ENCODE measurements at regions not wholly inside any gene's neighbourhood (a gene's known extent, or its start where the extent isn't known, plus 50 kb on each side); places are given as distances from the start of the nearest gene placed in this dataset.

DNA sequence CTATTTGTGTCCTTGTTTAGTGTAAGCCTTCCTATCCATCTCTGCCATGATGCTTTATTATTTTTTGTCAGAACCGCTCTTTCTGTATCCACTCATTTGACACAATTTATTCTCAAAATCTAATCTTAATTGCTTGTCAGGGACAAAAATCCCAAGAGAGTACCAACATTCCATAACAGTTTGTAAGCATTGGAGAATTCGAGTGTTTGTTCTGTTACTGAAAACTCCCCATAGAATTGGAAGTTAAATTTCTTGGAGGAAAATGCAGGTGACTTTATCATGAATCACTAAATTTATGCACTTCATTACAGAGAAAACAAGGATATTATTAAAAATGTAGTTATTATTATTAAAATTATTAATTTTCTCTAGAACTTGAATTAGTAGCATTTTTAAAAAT lies 1986.1 kb downstream of the ARAP2 start:
- DNase-seq: no peak
- POLR2A ChIA-PET: no interaction called here
- H3K27me3 Mint-ChIP-seq: no peaks in the 10 kb centered on the region
- H3K9me3 Mint-ChIP-seq: peaks cover 2% of the 10 kb centered on the region
- ATAC-seq (ENCODE audit: low read depth): no peak
- TF ChIP-seq, protein P1, sequence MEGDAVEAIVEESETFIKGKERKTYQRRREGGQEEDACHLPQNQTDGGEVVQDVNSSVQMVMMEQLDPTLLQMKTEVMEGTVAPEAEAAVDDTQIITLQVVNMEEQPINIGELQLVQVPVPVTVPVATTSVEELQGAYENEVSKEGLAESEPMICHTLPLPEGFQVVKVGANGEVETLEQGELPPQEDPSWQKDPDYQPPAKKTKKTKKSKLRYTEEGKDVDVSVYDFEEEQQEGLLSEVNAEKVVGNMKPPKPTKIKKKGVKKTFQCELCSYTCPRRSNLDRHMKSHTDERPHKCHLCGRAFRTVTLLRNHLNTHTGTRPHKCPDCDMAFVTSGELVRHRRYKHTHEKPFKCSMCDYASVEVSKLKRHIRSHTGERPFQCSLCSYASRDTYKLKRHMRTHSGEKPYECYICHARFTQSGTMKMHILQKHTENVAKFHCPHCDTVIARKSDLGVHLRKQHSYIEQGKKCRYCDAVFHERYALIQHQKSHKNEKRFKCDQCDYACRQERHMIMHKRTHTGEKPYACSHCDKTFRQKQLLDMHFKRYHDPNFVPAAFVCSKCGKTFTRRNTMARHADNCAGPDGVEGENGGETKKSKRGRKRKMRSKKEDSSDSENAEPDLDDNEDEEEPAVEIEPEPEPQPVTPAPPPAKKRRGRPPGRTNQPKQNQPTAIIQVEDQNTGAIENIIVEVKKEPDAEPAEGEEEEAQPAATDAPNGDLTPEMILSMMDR (IDR thresholded peaks at IDR 0.05): no peak
- no peaks in the 10 kb centered on the region for H3K36me3 Mint-ChIP-seq (ENCODE audit: low read depth)
- intact Hi-C loops (cut with micrococcal nuclease): no loop called here
- CTCF ChIA-PET: no interaction called here
- H3K27ac Mint-ChIP-seq: no peak overlapping the region
- no peak overlapping the region for H3K4me3 Mint-ChIP-seq
- no peaks in the 10 kb centered on the region for H3K4me1 Mint-ChIP-seq

DNA sequence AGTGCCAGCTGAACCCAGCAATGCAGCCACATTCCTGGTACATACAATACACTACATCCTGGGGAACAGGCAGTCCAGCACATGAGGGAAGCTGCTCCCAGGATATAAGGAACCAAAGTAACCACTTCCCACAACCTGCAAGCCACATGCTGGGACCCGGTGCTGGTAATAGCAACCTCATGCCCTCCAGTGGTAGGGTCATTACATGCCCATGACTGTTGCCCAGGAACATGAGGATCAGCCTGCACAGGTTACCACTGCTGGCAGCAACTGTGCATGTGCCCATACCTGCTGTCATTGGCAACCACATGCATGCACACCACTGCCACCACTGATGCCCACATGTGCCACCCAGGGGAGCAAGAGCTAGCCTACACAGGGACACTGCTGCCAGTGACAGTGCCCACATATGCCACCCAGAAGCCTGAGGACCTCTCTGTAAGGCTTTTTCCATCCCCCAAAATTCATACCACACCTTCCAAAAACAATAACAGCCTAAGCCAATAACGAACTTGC lies 1982.5 kb downstream of the ARAP2 start:
- H3K4me1 Mint-ChIP-seq: no peaks in the 10 kb centered on the region
- no peak for DNase-seq
- no peak for ATAC-seq (ENCODE audit: low read depth)
- ChIA-PET POLR2A (no interaction called here), CTCF (no interaction called here)
- no peak overlapping the region for H3K27ac Mint-ChIP-seq
- TF ChIP-seq, protein P1 (IDR thresholded peaks at IDR 0.05): no peak
- H3K4me3 Mint-ChIP-seq: no peak overlapping the region
- H3K9me3 Mint-ChIP-seq: peaks cover 11% of the 10 kb centered on the region
- H3K36me3 Mint-ChIP-seq (ENCODE audit: low read depth): no peaks in the 10 kb centered on the region
- intact Hi-C loops (cut with micrococcal nuclease): no loop called here
- no peaks in the 10 kb centered on the region for H3K27me3 Mint-ChIP-seq

DNA sequence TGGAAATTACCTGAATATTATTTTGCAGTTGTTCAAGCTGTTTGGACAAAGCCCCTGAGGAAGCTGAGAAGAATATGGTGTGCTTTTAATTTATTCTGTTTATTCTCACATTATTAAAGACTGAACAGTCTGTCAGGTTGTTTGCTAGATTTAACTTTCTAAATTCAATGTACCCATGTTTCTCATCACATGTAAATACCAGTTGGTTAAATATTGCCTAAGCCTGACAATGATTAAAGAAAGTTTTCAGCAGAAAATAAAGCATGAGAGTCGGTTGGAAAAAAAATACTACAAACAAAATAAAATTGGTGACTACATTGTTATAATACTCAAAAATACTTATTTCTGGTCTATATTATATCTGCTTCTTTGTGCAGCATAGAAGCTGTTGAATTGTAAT lies 1974.7 kb downstream of the ARAP2 start:
- POLR2A ChIA-PET: no interaction called here
- Mint-ChIP-seq H3K36me3 (ENCODE audit: low read depth) (no peaks in the 10 kb centered on the region), H3K27ac (no peak overlapping the region), H3K9me3 (peaks cover 8% of the 10 kb centered on the region), H3K4me1 (no peaks in the 10 kb centered on the region), H3K27me3 (no peaks in the 10 kb centered on the region), H3K4me3 (no peak overlapping the region)
- CTCF ChIA-PET: no interaction called here
- ATAC-seq (ENCODE audit: low read depth) (no peak), DNase-seq (no peak)
- TF ChIP-seq, protein P1 (IDR thresholded peaks at IDR 0.05): no peak
- intact Hi-C loops (cut with micrococcal nuclease): no loop called here

DNA sequence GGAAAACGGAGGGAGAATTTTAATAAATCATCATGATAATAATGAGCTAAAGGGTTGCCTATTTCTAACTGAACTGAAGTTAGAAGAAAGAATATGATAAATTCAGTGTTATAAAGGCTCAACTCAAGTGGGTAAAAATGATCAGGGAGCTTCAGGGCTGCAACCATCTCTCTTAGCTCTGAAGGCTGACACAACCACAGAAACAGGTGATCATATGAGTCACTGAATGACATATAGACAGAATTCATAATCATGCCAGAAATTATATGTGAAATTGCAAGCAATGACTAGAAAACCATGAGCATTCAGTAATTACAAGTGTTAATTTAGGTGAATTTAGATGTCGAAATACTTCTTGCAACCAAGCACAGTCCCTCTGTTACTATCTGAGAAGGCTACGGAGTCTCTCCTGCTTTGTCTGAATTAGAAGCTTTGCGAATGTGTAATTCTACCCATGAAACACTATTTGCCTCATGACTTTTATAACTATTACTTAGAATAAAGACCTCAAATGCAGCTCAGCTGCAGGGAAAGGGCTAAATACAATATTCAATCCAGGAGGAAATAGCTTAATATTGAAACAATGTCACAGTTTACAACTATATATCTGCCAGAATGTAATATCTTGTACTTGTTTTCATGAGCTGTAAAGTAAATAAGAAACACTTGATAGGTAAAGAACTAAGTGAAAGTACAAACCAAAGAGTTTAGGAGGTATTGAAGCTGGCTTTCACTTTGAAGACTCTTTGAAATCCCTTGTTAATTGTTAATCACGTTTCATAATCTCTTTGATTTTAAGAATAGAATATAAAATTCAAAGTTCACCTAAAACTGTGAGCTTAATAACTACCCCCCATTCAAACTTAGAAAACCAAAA lies 1972.6 kb downstream of the ARAP2 start:
- intact Hi-C loops (cut with micrococcal nuclease): no loop called here
- CTCF ChIA-PET: no interaction called here
- Mint-ChIP-seq H3K4me3 (no peak overlapping the region), H3K9me3 (peaks cover 3% of the 10 kb centered on the region), H3K27me3 (no peaks in the 10 kb centered on the region), H3K4me1 (no peaks in the 10 kb centered on the region), H3K36me3 (ENCODE audit: low read depth) (no peaks in the 10 kb centered on the region), H3K27ac (no peak overlapping the region)
- ATAC-seq (ENCODE audit: low read depth) (no peak), DNase-seq (no peak)
- TF ChIP-seq, protein P1 (IDR thresholded peaks at IDR 0.05): no peak
- POLR2A ChIA-PET: no interaction called here

DNA sequence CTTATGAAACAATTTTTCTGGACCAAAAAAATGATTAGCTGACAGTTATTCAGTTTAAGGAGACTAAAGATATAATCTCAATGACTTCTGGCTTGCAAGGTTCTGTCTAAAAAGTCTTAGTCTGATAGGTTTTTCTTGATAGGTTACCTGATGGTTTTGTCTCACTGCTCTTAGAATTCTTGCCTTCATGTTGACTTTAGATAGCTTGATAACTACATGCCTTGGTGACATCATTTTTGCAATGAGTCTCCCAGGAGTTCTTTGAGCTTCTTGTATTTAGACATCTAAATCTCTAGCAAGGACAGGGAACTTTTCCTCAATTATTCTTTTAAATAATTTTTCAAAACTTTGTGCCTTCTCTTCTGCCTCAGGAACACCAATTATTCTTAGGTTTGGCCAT lies 1965.3 kb downstream of the ARAP2 start:
- POLR2A ChIA-PET: no interaction called here
- DNase-seq: no peak
- intact Hi-C loops (cut with micrococcal nuclease): no loop called here
- H3K4me1 Mint-ChIP-seq: no peaks in the 10 kb centered on the region
- no peak for ATAC-seq (ENCODE audit: low read depth)
- H3K9me3 Mint-ChIP-seq: peaks cover 2% of the 10 kb centered on the region
- TF ChIP-seq, protein P1 (IDR thresholded peaks at IDR 0.05): no peak
- no peak overlapping the region for H3K27ac Mint-ChIP-seq
- no peaks in the 10 kb centered on the region for H3K27me3 Mint-ChIP-seq
- no peaks in the 10 kb centered on the region for H3K36me3 Mint-ChIP-seq (ENCODE audit: low read depth)
- no peak overlapping the region for H3K4me3 Mint-ChIP-seq
- CTCF ChIA-PET: no interaction called here

Data from activated B cell treated with CpG ODN at 0.5 μM for 24 hours (primary cell).